Vagina (tissue), 2 donors: ENCODE measurements at regions not wholly inside any gene's neighbourhood (a gene's known extent, or its start where the extent isn't known, plus 50 kb on each side); places are given as distances from the start of the nearest gene placed in this dataset. TPM values are rescaled to one million over a fixed set of nuclear protein-coding genes. Genes with fewer than 3 reads are reported as not detected.
"Not testable (repeated sequence)": the region's sequence is repeated elsewhere in the genome, so short reads cannot be mapped to it uniquely, and the experiment has no call there.

Experiments used
- DNase-seq, 2 donors: peaks; one replicate each; pipeline ENCODE4 v3.0.0-alpha.2; 2017; ENCODE audit errors: extremely low spot score in 2 of 2
- H3K27ac ChIP-seq: fragments of 200-600 bp; sonication (generic); one replicate; pipeline ENCODE4 v1.5.1; 2019
- H3K27me3 ChIP-seq: fragments of 200-600 bp; sonication (generic); one replicate; pipeline ENCODE4 v1.5.1; 2019
- H3K36me3 ChIP-seq, 2 donors: fragments of 200-600 bp; sonication (generic); one replicate each; pipeline ENCODE4 v1.5.1; 2017 to 2019
- H3K4me1 ChIP-seq: fragments of 200-600 bp; sonication (generic); one replicate; pipeline ENCODE4 v1.5.1; 2019
- H3K4me3 ChIP-seq, 2 donors: fragments of 200-600 bp; sonication (generic); 1 replicate in 1 of 2; 2 replicates in 1 of 2; pipeline ENCODE4 v1.5.1; 2016 to 2019
- H3K9me3 ChIP-seq: fragments of 200-600 bp; sonication (generic); one replicate; pipeline ENCODE4 v1.5.1; 2019
- POLR2A ChIP-seq, 2 donors: fragments of 450-650 bp; IDR thresholded peaks; one replicate each; pipeline ENCODE4 v1.6.1; 2017; ENCODE audit warnings: antibody characterized with exemption in 2 of 2, mild to moderate bottlenecking in 2 of 2, moderate library complexity in 2 of 2
- POLR2AphosphoS5 ChIP-seq, 2 donors: sonication (generic); formaldehyde crosslinking; IDR thresholded peaks; one replicate each; pipeline ENCODE4 v1.9.0; 2017; ENCODE audit warnings: antibody characterized with exemption in 2 of 2, mild to moderate bottlenecking in 2 of 2, low read depth in 1 of 2; ENCODE audit not compliant: insufficient read depth in 1 of 2
- intact Hi-C: fragments of 100-400 bp; cut with DNase I; formaldehyde crosslinking; loops from one replicate; pipeline ENCODE4 v1.15.1; 2023
- small RNA-seq: library from RNA; depleted of rRNA; stranded (forward); fragments of <200 nt; gene quantifications from one replicate; pipeline ENCODE3, GENCODE V24; 2016
- TF ChIP-seq, protein P1 (sequence below), 3 experiments: fragments of 450-650 bp in 2 of 3; fragments of 200-600 bp in 1 of 3; sonication (generic) in 1 of 3; IDR thresholded peaks; one replicate each; pipeline ENCODE4 v1.5.1; 2017 to 2019; ENCODE audit warnings: antibody characterized with exemption in 3 of 3, mild to moderate bottlenecking in 2 of 3, moderate library complexity in 2 of 3

DNA sequence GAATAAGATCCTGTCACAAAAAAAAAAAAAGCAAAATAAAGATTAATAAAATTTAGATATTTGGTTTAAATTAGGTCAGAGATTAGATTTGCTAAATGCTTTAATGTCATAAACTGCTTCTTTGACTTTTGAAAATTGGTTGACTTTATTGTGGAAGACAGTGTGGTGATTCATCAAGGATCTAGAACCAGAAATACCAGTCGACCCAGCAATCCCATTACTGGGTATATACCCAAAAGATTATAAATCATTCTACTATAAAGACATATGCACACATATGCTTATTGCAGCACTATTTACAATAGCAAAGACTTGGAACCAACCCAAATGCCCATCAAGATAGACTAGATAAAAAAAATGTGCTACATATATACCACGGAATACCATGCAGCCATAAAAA lies 54.2 kb upstream of the GPD1L start:
- DNase-seq, intact Hi-C loops, H3K27ac ChIP-seq, H3K4me1 ChIP-seq, H3K27me3 ChIP-seq, H3K4me3 ChIP-seq, H3K36me3 ChIP-seq, H3K9me3 ChIP-seq: not testable (repeated sequence)
- peak in 1 of 2 donors; percentile 55 for TF ChIP-seq POLR2AphosphoS5 (IDR thresholded peaks at IDR 0.05; ENCODE audit: insufficient read depth in 1 of 2, low read depth in 1 of 2)

DNA sequence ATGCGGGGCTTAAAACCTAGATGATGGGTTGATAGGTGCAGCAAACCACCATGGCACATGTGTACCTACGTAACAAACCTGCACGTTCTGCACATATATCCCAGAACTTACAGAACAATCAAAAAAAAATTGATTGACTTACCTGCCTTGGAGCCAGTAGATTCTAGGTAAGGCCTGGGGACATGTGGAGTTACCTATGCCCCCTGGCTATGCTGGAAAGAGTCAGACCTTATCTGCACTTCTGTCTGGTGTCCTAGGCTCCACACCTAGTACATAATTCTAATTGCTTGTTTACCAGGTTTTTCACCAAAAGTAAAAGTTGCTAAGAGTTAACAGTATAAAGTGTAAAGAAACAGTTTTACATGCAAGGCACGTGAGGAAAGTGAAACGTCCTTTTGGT lies 53.6 kb upstream of the GPD1L start:
- H3K27ac ChIP-seq, H3K4me1 ChIP-seq, H3K9me3 ChIP-seq, H3K4me3 ChIP-seq, H3K27me3 ChIP-seq, H3K36me3 ChIP-seq, DNase-seq, intact Hi-C loops: not testable (repeated sequence)

DNA sequence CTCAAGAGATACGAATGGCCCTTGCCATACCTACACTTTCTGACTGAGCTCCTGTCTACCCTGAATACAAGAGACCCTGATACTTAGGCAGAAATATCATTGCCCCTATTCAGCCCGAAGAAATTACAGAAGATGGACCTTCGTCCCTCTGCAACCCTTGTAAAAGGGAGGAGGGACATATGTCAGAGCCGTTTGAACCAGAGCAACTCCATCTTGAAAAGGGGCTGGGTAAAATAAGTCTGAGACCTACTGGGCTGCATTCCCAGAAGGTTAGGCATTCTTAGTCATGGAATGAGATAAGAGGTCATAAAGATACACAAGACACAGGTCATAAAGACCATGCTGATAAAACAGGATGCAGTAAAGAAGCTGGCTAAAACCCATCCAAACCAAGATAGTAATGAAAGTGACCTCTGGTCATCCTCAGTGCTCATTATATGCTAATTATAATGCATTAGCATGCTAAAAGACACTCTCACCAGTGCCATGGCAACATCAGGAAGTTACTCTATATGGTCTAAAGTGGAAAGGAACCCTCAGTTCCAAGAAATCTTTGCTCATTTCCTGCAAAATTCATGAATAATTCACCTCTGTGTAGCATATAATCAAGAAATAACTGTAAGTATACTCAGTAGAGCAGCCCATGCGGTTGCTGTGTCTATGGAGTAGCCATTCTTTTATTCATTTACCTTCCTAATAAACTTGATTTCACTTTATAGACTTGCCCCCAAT lies 49.7 kb upstream of the GPD1L start:
- intact Hi-C loops: no loop called here

More for the DNA sequence above, 49.7 kb upstream of the GPD1L start:
- Histone ChIP-seq H3K27ac (no peak overlapping the region), H3K36me3 (no peaks in the 10 kb centered on the region), H3K4me1 (no peaks in the 10 kb centered on the region), H3K4me3 (no peak overlapping the region), H3K9me3 (no peaks in the 10 kb centered on the region), H3K27me3 (no peaks in the 10 kb centered on the region)
- TF ChIP-seq, protein P1, sequence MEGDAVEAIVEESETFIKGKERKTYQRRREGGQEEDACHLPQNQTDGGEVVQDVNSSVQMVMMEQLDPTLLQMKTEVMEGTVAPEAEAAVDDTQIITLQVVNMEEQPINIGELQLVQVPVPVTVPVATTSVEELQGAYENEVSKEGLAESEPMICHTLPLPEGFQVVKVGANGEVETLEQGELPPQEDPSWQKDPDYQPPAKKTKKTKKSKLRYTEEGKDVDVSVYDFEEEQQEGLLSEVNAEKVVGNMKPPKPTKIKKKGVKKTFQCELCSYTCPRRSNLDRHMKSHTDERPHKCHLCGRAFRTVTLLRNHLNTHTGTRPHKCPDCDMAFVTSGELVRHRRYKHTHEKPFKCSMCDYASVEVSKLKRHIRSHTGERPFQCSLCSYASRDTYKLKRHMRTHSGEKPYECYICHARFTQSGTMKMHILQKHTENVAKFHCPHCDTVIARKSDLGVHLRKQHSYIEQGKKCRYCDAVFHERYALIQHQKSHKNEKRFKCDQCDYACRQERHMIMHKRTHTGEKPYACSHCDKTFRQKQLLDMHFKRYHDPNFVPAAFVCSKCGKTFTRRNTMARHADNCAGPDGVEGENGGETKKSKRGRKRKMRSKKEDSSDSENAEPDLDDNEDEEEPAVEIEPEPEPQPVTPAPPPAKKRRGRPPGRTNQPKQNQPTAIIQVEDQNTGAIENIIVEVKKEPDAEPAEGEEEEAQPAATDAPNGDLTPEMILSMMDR (IDR thresholded peaks at IDR 0.05): no peak
- TF ChIP-seq POLR2A (IDR thresholded peaks at IDR 0.05): no peak
- no peak for TF ChIP-seq POLR2AphosphoS5 (IDR thresholded peaks at IDR 0.05; ENCODE audit: insufficient read depth in 1 of 2, low read depth in 1 of 2)
- DNase-seq: no peak

Small RNAs in the stretch of these regions (small RNA-seq; reads per million reads assigned to genes)
- not detected for gene RF00019
